Endothelial cell of hepatic sinusoid (primary cell): ENCODE measurements at regions not wholly inside any gene's neighbourhood (a gene's known extent, or its start where the extent isn't known, plus 50 kb on each side); places are given as distances from the start of the nearest gene placed in this dataset.
"Not testable (repeated sequence)": the region's sequence is repeated elsewhere in the genome, so short reads cannot be mapped to it uniquely, and the experiment has no call there.

Experiments
- in situ Hi-C: cut with HindIII; loops from 2 replicates; pipeline ENCODE4 v1.10.0; 2017; ENCODE audit warnings: low sequenced_read_pairs

- in situ Hi-C loops: no loop called here
Observed at GRCh38 chr9:101893661-101894646, 155.5 kb upstream of the GRIN3A start.

- in situ Hi-C loops: no loop called here
Observed at GRCh38 chr9:101881508-101881907, 143.1 kb upstream of the GRIN3A start.

GRCh38 chr9:101880846-101881245 lies 142.4 kb upstream of the GRIN3A start:
- in situ Hi-C loops: no loop called here

- in situ Hi-C loops: no loop called here
Observed at GRCh38 chr9:101878734-101879133, 140.3 kb upstream of the GRIN3A start.

- in situ Hi-C loops: no loop called here
Observed at GRCh38 chr9:101877439-101877838, 139.0 kb upstream of the GRIN3A start.

- in situ Hi-C loops: no loop called here
Observed at GRCh38 chr9:101861472-101861871, 123.0 kb upstream of the GRIN3A start.

GRCh38 chr9:101860920-101861319 lies 122.5 kb upstream of the GRIN3A start:
- in situ Hi-C loops: no loop called here

GRCh38 chr9:101859620-101860019 lies 121.2 kb upstream of the GRIN3A start:
- in situ Hi-C loops: no loop called here

GRCh38 chr9:101858026-101858425 lies 119.6 kb upstream of the GRIN3A start:
- in situ Hi-C loops: no loop called here

GRCh38 chr9:101849102-101849707 lies 110.8 kb upstream of the GRIN3A start:
- in situ Hi-C loops: no loop called here

- in situ Hi-C loops: no loop called here
Observed at GRCh38 chr9:101848485-101848919, 110.1 kb upstream of the GRIN3A start.

- in situ Hi-C loops: no loop called here
Observed at GRCh38 chr9:101846161-101846560, 107.7 kb upstream of the GRIN3A start.

- in situ Hi-C loops: no loop called here
Observed at GRCh38 chr9:101840694-101841188, 102.3 kb upstream of the GRIN3A start.

- in situ Hi-C loops: not testable (repeated sequence)
Observed at GRCh38 chr9:101838988-101839387, 100.5 kb upstream of the GRIN3A start.

- in situ Hi-C loops: no loop called here
Observed at GRCh38 chr9:101836021-101836420, 97.6 kb upstream of the GRIN3A start.

GRCh38 chr9:101832486-101832885 lies 94.0 kb upstream of the GRIN3A start:
- in situ Hi-C loops: no loop called here

GRCh38 chr9:101821450-101821849 lies 83.0 kb upstream of the GRIN3A start:
- in situ Hi-C loops: not testable (repeated sequence)

GRCh38 chr9:101820983-101821382 lies 82.5 kb upstream of the GRIN3A start:
- in situ Hi-C loops: not testable (repeated sequence)

GRCh38 chr9:101814064-101814463 lies 75.6 kb upstream of the GRIN3A start:
- in situ Hi-C loops: no loop called here

GRCh38 chr9:101807879-101808278 lies 69.4 kb upstream of the GRIN3A start:
- in situ Hi-C loops: not testable (repeated sequence)

- in situ Hi-C loops: no loop called here
Observed at GRCh38 chr9:101796044-101796443, 57.6 kb upstream of the GRIN3A start.

GRCh38 chr9:101795147-101795546 lies 56.7 kb upstream of the GRIN3A start:
- in situ Hi-C loops: no loop called here
